ENCODE measurements at regions not wholly inside any gene's neighbourhood (a gene's known extent, or its start where the extent isn't known, plus 50 kb on each side); places are given as distances from the start of the nearest gene placed in this dataset.

- Histone ChIP-seq H3K4me2 (no peak overlapping the region), H4K20me1 (ENCODE audit: insufficient read depth) (no peaks in the 10 kb centered on the region), H3K36me3 (ENCODE audit: insufficient read depth) (no peaks in the 10 kb centered on the region), H3K27me3 (ENCODE audit: insufficient read depth, low read depth) (no peaks in the 10 kb centered on the region), H3K27ac (no peak overlapping the region), H3K4me3 (IDR thresholded peaks at IDR 0.05; ENCODE audit: insufficient read depth, low read depth, low read length) (no peak overlapping the region), H3K4me1 (ENCODE audit: low read depth, poor library complexity, severe bottlenecking) (peaks cover 36% of the 10 kb centered on the region), H3K79me2 (ENCODE audit: insufficient read depth, low read depth) (no peaks in the 10 kb centered on the region), H2AFZ (ENCODE audit: low read depth) (no peak overlapping the region), H3K9ac (no peak overlapping the region)
- no peak for TF ChIP-seq CTCF (conservative IDR thresholded peaks at IDR 0.05; ENCODE audit: low read depth, low read length)
These were observed 173.3 kb upstream of the HMHB1 start for GRCh38 chr5:143638654-143639053.

- H2AFZ ChIP-seq (ENCODE audit: low read depth), result no peak overlapping the region
- H3K4me1 ChIP-seq (ENCODE audit: low read depth, poor library complexity, severe bottlenecking), result peaks cover 24% of the 10 kb centered on the region
- TF ChIP-seq CTCF (conservative IDR thresholded peaks at IDR 0.05; ENCODE audit: low read depth, low read length), result no peak
- no peak overlapping the region for H3K27ac ChIP-seq
- no peaks in the 10 kb centered on the region for H3K36me3 ChIP-seq (ENCODE audit: insufficient read depth)
- no peaks in the 10 kb centered on the region for H3K27me3 ChIP-seq (ENCODE audit: insufficient read depth, low read depth)
- no peak overlapping the region for H3K4me2 ChIP-seq
- no peaks in the 10 kb centered on the region for H3K79me2 ChIP-seq (ENCODE audit: insufficient read depth, low read depth)
- H4K20me1 ChIP-seq (ENCODE audit: insufficient read depth), result no peaks in the 10 kb centered on the region
- no peak overlapping the region for H3K4me3 ChIP-seq (IDR thresholded peaks at IDR 0.05; ENCODE audit: insufficient read depth, low read depth, low read length)
- no peak overlapping the region for H3K9ac ChIP-seq
These were observed 174.9 kb upstream of the HMHB1 start for GRCh38 chr5:143636931-143637528.

GRCh38 chr5:143635888-143636287, 176.1 kb upstream of the HMHB1 start:
- Histone ChIP-seq H4K20me1 (ENCODE audit: insufficient read depth) (no peaks in the 10 kb centered on the region), H3K27ac (no peak overlapping the region), H3K27me3 (ENCODE audit: insufficient read depth, low read depth) (no peaks in the 10 kb centered on the region), H3K79me2 (ENCODE audit: insufficient read depth, low read depth) (no peaks in the 10 kb centered on the region), H3K9ac (no peak overlapping the region), H3K4me2 (no peak overlapping the region), H3K4me3 (IDR thresholded peaks at IDR 0.05; ENCODE audit: insufficient read depth, low read depth, low read length) (no peak overlapping the region), H3K36me3 (ENCODE audit: insufficient read depth) (no peaks in the 10 kb centered on the region), H2AFZ (ENCODE audit: low read depth) (no peak overlapping the region), H3K4me1 (ENCODE audit: low read depth, poor library complexity, severe bottlenecking) (peaks cover 12% of the 10 kb centered on the region)
- TF ChIP-seq CTCF (conservative IDR thresholded peaks at IDR 0.05; ENCODE audit: low read depth, low read length), result no peak

GRCh38 chr5:143635146-143635752, 176.7 kb upstream of the HMHB1 start:
- no peak for TF ChIP-seq CTCF (conservative IDR thresholded peaks at IDR 0.05; ENCODE audit: low read depth, low read length)
- H3K4me3 ChIP-seq (IDR thresholded peaks at IDR 0.05; ENCODE audit: insufficient read depth, low read depth, low read length), result no peak overlapping the region
- no peak overlapping the region for H3K9ac ChIP-seq
- H3K79me2 ChIP-seq (ENCODE audit: insufficient read depth, low read depth), result no peaks in the 10 kb centered on the region
- no peak overlapping the region for H2AFZ ChIP-seq (ENCODE audit: low read depth)
- H4K20me1 ChIP-seq (ENCODE audit: insufficient read depth), result no peaks in the 10 kb centered on the region
- H3K4me2 ChIP-seq, result no peak overlapping the region
- no peaks in the 10 kb centered on the region for H3K27me3 ChIP-seq (ENCODE audit: insufficient read depth, low read depth)
- H3K27ac ChIP-seq, result no peak overlapping the region
- H3K36me3 ChIP-seq (ENCODE audit: insufficient read depth), result no peaks in the 10 kb centered on the region
- H3K4me1 ChIP-seq (ENCODE audit: low read depth, poor library complexity, severe bottlenecking), result peaks cover 6% of the 10 kb centered on the region
